Esophagus muscularis mucosa (tissue), 4 donors: ENCODE measurements at regions not wholly inside any gene's neighbourhood (a gene's known extent, or its start where the extent isn't known, plus 50 kb on each side); places are given as distances from the start of the nearest gene placed in this dataset.

Experiments
- CTCF ChIP-seq, 3 experiments: fragments of 200-600 bp in 2 of 3; fragments of 450-650 bp in 1 of 3; sonication (generic) in 2 of 3; IDR thresholded peaks; one replicate each; pipeline ENCODE4 v1.5.1; 2017 to 2019; ENCODE audit warnings: antibody characterized with exemption in 3 of 3, mild to moderate bottlenecking in 2 of 3, moderate library complexity in 1 of 3
- EP300 ChIP-seq: sonication (generic); formaldehyde crosslinking; IDR thresholded peaks from one replicate; pipeline ENCODE4 v1.6.1; 2017; ENCODE audit warnings: antibody characterized with exemption
- POLR2AphosphoS5 ChIP-seq, 2 donors: sonication (generic); formaldehyde crosslinking; IDR thresholded peaks; one replicate each; pipeline ENCODE4 v1.6.1; 2017; ENCODE audit warnings: antibody characterized with exemption in 2 of 2

DNA sequence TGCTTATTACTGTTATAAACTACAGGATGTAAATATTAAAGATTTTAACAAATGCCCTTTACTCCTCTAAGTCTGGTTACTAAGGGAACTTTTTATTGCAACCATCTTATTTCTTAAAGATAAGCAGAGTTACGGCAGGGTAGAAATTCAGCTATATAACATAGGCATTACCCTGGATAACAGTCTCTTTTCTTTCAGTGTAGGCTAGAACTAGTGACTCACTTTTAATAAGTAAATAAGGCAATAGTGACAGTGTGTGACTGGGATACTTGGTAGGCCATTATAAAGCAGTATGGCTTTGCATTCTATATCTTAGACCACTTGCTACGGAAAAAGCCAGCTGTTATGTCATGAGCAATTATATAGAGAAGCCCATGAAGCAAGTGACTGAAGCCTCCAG lies 1041.0 kb upstream of the NRXN1 start:
- TF ChIP-seq CTCF (IDR thresholded peaks at IDR 0.05) (no peak), EP300 (no peak), POLR2AphosphoS5 (IDR thresholded peaks at IDR 0.05) (no peak)
